ENCODE measurements at regions not wholly inside any gene's neighbourhood (a gene's known extent, or its start where the extent isn't known, plus 50 kb on each side); places are given as distances from the start of the nearest gene placed in this dataset.
"Not testable (repeated sequence)": the region's sequence is repeated elsewhere in the genome, so short reads cannot be mapped to it uniquely, and the experiment has no call there.

GRCh38 chr17:77290759-77291558 is 150.2 kb downstream of the SEC14L1 start:
- DNase-seq, result not testable (repeated sequence)

GRCh38 chr17:77291591-77292386 is 151.0 kb downstream of the SEC14L1 start:
- DNase-seq, result no peak

GRCh38 chr17:77294761-77295160 is 154.0 kb downstream of the SEC14L1 start:
- no peak for DNase-seq

- DNase-seq, result no peak
Observed at GRCh38 chr17:77295241-77295853, 154.6 kb downstream of the SEC14L1 start.

- no peak for DNase-seq
Observed at GRCh38 chr17:77296769-77297409, 156.1 kb downstream of the SEC14L1 start.

- DNase-seq, result no peak
Observed at GRCh38 chr17:77297693-77298666, 157.2 kb downstream of the SEC14L1 start.

GRCh38 chr17:77298811-77299210 is 158.0 kb downstream of the SEC14L1 start:
- no peak for DNase-seq

- DNase-seq, result no peak
Observed at GRCh38 chr17:77299256-77300015, 158.7 kb downstream of the SEC14L1 start.

- no peak for DNase-seq
Observed at GRCh38 chr17:77300016-77300686, 159.4 kb downstream of the SEC14L1 start.

GRCh38 chr17:77301694-77302266 is 161.0 kb downstream of the SEC14L1 start:
- no peak for DNase-seq

- no peak for DNase-seq
Observed at GRCh38 chr17:77302682-77303081, 161.9 kb downstream of the SEC14L1 start.

- no peak for DNase-seq
Observed at GRCh38 chr17:77303620-77304019, 162.9 kb downstream of the SEC14L1 start.

GRCh38 chr17:77304051-77304745 is 163.4 kb downstream of the SEC14L1 start:
- no peak for DNase-seq

GRCh38 chr17:77304746-77305473 is 164.1 kb downstream of the SEC14L1 start:
- no peak for DNase-seq

- DNase-seq, result no peak
Observed at GRCh38 chr17:77306048-77306789, 165.4 kb downstream of the SEC14L1 start.

- DNase-seq, result no peak
Observed at GRCh38 chr17:77306790-77307478, 166.2 kb downstream of the SEC14L1 start.

- no peak for DNase-seq
Observed at GRCh38 chr17:77307479-77308198, 166.9 kb downstream of the SEC14L1 start.

All from CD4-positive, alpha-beta T cell treated with Interleukin-1 beta for 1 hour (primary cell).